Psoas muscle (tissue), 7 donors: ENCODE measurements at regions not wholly inside any gene's neighbourhood (a gene's known extent, or its start where the extent isn't known, plus 50 kb on each side); places are given as distances from the start of the nearest gene placed in this dataset.

Experiments used
- ATAC-seq, 4 donors: fragments of 200-7000 bp; cut with Tn5 transposase; one replicate each; pipeline ENCODE4 v1.9.1; 2020; ENCODE audit warnings: moderate library complexity in 3 of 4, mild to moderate bottlenecking in 2 of 4
- DNase-seq, 2 donors: peaks; one replicate each; pipeline ENCODE4 v3.0.0-alpha.2; 2020
- H3K27ac ChIP-seq: fragments of 200-600 bp; one replicate; pipeline ENCODE4 v1.8.0; 2022
- H3K27me3 ChIP-seq, 3 donors: fragments of 200-600 bp in 1 of 3; one replicate each; pipeline versions ENCODE4 v1.6.1 to v1.8.0; 2013 to 2022; ENCODE audit warnings: low read length in 2 of 3, mild to moderate bottlenecking in 2 of 3, moderate library complexity in 1 of 3; ENCODE audit not compliant: insufficient read depth in 3 of 3
- H3K36me3 ChIP-seq, 2 donors: fragments of 200-600 bp in 1 of 2; one replicate each; pipeline versions ENCODE4 v1.6.1 to v1.8.0; 2013 to 2022; ENCODE audit warnings: low read depth in 1 of 2, mild to moderate bottlenecking in 1 of 2, moderate library complexity in 1 of 2; ENCODE audit not compliant: insufficient read depth in 1 of 2
- H3K4me1 ChIP-seq: fragments of 200-600 bp; one replicate; pipeline ENCODE4 v1.8.0; 2022
- H3K4me3 ChIP-seq: fragments of 200-600 bp; one replicate; pipeline ENCODE4 v1.8.0; 2022; ENCODE audit warnings: mild to moderate bottlenecking
- H3K9me3 ChIP-seq: fragments of 200-600 bp; one replicate; pipeline ENCODE4 v1.8.0; 2022
- WGBS, 3 donors: extraction: QIAGEN DNeasy Blood & Tissue Kit; methylation state at CpG; one replicate each; pipeline versions ENCODE4 v1.1.6 to v1.1.7; 2013; 5-methylcytosine and 5-hydroxymethylcytosine counted together
- intact Hi-C, 2 donors: fragments of 100-400 bp; cut with DNase I; formaldehyde crosslinking; loops; one replicate each; pipeline versions ENCODE4 v1.11.0 to v1.14.2; 2022
- TF ChIP-seq, protein P1 (sequence below): fragments of 200-600 bp; IDR thresholded peaks from one replicate; pipeline ENCODE4 v1.8.0; 2022; ENCODE audit warnings: antibody characterized with exemption
- donor health status: healthy with polysubstance abuse.
- donor health status: DM: no; HTN: no; CAD: no; lungs with moderate emphysema.
- donor health status: Bipolar disorder and iron deficiency.
- donor health status: healthy.
- donor health status: DM: yes; HTN: yes; CAD: no.
- donor health status: DM: no; HTN: no; CAD: no.
- donor health status: DM: yes; HTN: yes; CAD: no.

GRCh38 chr9:99557816-99558215 is 263.9 kb upstream of the NR4A3 start:
- no peaks in the 10 kb centered on the region for H3K36me3 ChIP-seq
- H3K9me3 ChIP-seq = no peaks in the 10 kb centered on the region
- H3K27ac ChIP-seq = no peak overlapping the region
- no peak overlapping the region for H3K4me3 ChIP-seq
- intact Hi-C loops = no loop called here
- TF ChIP-seq, protein P1, sequence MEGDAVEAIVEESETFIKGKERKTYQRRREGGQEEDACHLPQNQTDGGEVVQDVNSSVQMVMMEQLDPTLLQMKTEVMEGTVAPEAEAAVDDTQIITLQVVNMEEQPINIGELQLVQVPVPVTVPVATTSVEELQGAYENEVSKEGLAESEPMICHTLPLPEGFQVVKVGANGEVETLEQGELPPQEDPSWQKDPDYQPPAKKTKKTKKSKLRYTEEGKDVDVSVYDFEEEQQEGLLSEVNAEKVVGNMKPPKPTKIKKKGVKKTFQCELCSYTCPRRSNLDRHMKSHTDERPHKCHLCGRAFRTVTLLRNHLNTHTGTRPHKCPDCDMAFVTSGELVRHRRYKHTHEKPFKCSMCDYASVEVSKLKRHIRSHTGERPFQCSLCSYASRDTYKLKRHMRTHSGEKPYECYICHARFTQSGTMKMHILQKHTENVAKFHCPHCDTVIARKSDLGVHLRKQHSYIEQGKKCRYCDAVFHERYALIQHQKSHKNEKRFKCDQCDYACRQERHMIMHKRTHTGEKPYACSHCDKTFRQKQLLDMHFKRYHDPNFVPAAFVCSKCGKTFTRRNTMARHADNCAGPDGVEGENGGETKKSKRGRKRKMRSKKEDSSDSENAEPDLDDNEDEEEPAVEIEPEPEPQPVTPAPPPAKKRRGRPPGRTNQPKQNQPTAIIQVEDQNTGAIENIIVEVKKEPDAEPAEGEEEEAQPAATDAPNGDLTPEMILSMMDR = no peak
- no peak for DNase-seq
- H3K27me3 ChIP-seq = no peaks in the 10 kb centered on the region
- WGBS, 3 donors = 64 to 67% (median 67%) methylated on average over 2 of the region's 2 CpGs
- H3K4me1 ChIP-seq = no peaks in the 10 kb centered on the region
- ATAC-seq = no peak

- WGBS, 3 donors = 92 to 95% (median 93%) methylated on average over 1 of the region's 1 CpG
- ATAC-seq (no peak), DNase-seq (no peak)
- TF ChIP-seq, protein P1 = no peak
- Histone ChIP-seq H3K4me1 (no peaks in the 10 kb centered on the region), H3K36me3 (no peaks in the 10 kb centered on the region), H3K9me3 (no peaks in the 10 kb centered on the region), H3K27ac (no peak overlapping the region), H3K27me3 (no peaks in the 10 kb centered on the region), H3K4me3 (no peak overlapping the region)
- intact Hi-C loops = loop anchor here in 1 of 2 donors (5.0 kb wide), 1 partner anchor 37 kb away; no protein-coding TSS in a partner anchor
Observed at GRCh38 chr9:99559776-99560175, 261.9 kb upstream of the NR4A3 start.

DNA sequence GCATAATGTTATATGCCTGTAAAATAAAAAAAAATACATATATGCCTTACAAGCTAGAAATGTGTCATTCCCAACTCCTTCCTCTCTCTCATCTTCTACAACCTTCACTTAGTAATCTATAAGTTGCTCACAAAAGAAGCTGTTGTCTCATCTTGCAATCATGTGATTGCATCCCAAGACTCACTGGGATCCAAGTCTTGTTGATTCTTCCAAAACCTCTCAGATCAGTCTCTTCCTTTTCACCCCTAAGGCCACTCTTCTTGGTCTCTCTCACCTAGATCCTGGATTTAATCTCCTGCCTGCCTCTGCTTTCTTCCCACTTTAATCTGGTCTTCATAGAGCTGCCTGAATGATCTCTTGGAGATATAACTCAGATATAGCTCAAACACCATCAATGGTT is 261.1 kb upstream of the NR4A3 start:
- ATAC-seq = no peak
- DNase-seq = no peak
- no peaks in the 10 kb centered on the region for H3K27me3 ChIP-seq
- H3K4me1 ChIP-seq = no peaks in the 10 kb centered on the region
- no peaks in the 10 kb centered on the region for H3K36me3 ChIP-seq
- H3K27ac ChIP-seq = no peak overlapping the region
- H3K4me3 ChIP-seq = no peak overlapping the region
- TF ChIP-seq, protein P1 = no peak
- no peaks in the 10 kb centered on the region for H3K9me3 ChIP-seq
- intact Hi-C loops = loop anchor here in 1 of 2 donors (5.0 kb wide), 1 partner anchor 38 kb away; no protein-coding TSS in a partner anchor

DNA sequence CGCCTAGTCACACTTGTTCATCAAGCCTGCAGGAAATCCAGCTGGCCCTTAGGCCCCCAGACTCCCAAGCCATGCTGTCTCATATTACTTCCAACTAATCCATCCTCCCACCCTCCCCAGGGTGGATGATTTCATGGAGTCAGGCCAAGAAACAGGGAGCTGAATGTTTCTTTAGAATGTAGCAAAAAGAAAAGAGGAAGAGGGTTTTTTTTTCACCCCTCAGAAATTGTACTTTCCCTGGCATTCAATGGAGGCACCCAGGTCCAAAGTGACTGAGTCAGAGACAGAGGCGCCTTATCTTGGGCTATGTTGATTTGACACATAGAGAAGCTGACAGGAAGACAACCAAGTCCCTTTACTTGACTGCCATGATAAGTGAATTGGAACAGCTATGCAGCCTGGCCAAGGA is 260.2 kb upstream of the NR4A3 start:
- H3K4me3 ChIP-seq = no peak overlapping the region
- no peaks in the 10 kb centered on the region for H3K9me3 ChIP-seq
- intact Hi-C loops = loop anchor here in 1 of 2 donors (5.0 kb wide), 1 partner anchor 39 kb away; no protein-coding TSS in a partner anchor
- no peak for DNase-seq
- 77 to 82% (median 81%) methylated on average over 2 of the region's 2 CpGs for WGBS, 3 donors
- TF ChIP-seq, protein P1 = no peak
- H3K27me3 ChIP-seq = no peaks in the 10 kb centered on the region
- H3K36me3 ChIP-seq = no peaks in the 10 kb centered on the region
- H3K4me1 ChIP-seq = no peaks in the 10 kb centered on the region
- ATAC-seq = no peak
- no peak overlapping the region for H3K27ac ChIP-seq

DNA sequence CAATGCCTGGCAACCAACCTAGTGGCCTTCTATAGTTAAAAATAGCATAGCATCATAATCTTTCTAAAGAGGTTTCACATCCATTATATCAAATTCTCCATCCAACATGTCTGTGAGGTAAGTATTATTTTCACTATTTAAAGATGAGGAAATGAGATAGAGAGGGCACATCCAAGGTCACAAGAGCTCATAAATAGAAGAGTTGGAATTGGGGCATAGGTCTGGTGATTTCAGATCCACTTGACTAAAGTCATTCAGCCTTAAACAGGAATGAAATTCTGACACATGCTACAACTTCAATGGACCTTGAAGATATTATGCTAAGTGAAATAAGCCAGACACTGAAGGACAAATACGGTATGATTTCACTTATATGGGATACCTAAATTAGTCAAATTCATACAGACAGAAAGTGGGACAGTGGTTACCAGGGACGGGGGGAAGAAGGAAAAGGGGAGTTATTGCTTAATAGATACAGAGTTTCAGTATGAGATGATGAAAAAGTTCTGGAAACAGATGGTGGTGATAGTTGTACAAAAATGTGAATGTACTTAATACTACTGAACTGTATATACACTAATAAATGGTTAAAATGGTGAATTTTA is 259.6 kb upstream of the NR4A3 start:
- ATAC-seq = no peak
- TF ChIP-seq, protein P1 = no peak
- intact Hi-C loops = loop anchor here in 1 of 2 donors (5.0 kb wide), 1 partner anchor 40 kb away; no protein-coding TSS in a partner anchor
- H3K4me3 ChIP-seq = no peak overlapping the region
- no peaks in the 10 kb centered on the region for H3K36me3 ChIP-seq
- no peaks in the 10 kb centered on the region for H3K9me3 ChIP-seq
- H3K27me3 ChIP-seq = no peaks in the 10 kb centered on the region
- WGBS, 3 donors = 85 to 89% (median 85%) methylated on average over 2 of the region's 2 CpGs
- H3K4me1 ChIP-seq = no peaks in the 10 kb centered on the region
- no peak for DNase-seq
- no peak overlapping the region for H3K27ac ChIP-seq
